Gastrocnemius medialis (tissue), 4 donors: ENCODE measurements at regions not wholly inside any gene's neighbourhood (a gene's known extent, or its start where the extent isn't known, plus 50 kb on each side); places are given as distances from the start of the nearest gene placed in this dataset.

Experiments
- ATAC-seq, 2 donors: fragments of 150-250 bp; one replicate each; pipeline ENCODE4 v1.9.1; 2016
- DNase-seq, 2 donors: peaks; one replicate each; pipeline ENCODE4 v3.0.0-alpha.2; 2019
- H3K27ac ChIP-seq, 4 donors: fragments of 200-600 bp; sonication (generic); 1 replicate in 1 of 4; 2 replicates in 3 of 4; pipeline ENCODE4 v1.5.1; 2016 to 2018; ENCODE audit warnings: mild to moderate bottlenecking in 2 of 4, moderate library complexity in 1 of 4
- H3K27me3 ChIP-seq, 3 donors: fragments of 200-600 bp; sonication (generic) in 2 of 3; 1 replicate in 1 of 3; 2 replicates in 2 of 3; pipeline versions ENCODE4 v1.5.1 to v1.6.0; 2016 to 2019; ENCODE audit warnings: mild to moderate bottlenecking in 1 of 3, moderate library complexity in 1 of 3
- H3K36me3 ChIP-seq, 2 donors: fragments of 200-600 bp; sonication (generic) in 1 of 2; one replicate each; pipeline ENCODE4 v1.5.1; 2017 to 2018
- H3K4me1 ChIP-seq, 2 donors: fragments of 200-600 bp; sonication (generic) in 1 of 2; one replicate each; pipeline ENCODE4 v1.5.1; 2016 to 2017; ENCODE audit warnings: mild to moderate bottlenecking in 2 of 2
- H3K4me3 ChIP-seq, 4 donors: fragments of 200-600 bp; sonication (generic) in 3 of 4; 1 replicate in 1 of 4; 2 replicates in 3 of 4; pipeline ENCODE4 v1.5.1; 2016 to 2019; ENCODE audit warnings: mild to moderate bottlenecking in 2 of 4
- H3K9me3 ChIP-seq, 3 donors: fragments of 200-600 bp; sonication (generic) in 2 of 3; 1 replicate in 1 of 3; 2 replicates in 2 of 3; pipeline ENCODE4 v1.5.1; 2016 to 2019
- CTCF ChIP-seq, 5 experiments: fragments of 450-650 bp in 3 of 5; fragments of 200-600 bp in 2 of 5; sonication (generic) in 2 of 5; IDR thresholded peaks in 4 of 5; conservative IDR thresholded peaks in 1 of 5; 1 replicate in 4 of 5; 2 replicates in 1 of 5; pipeline ENCODE4 v1.5.1; 2016 to 2019; ENCODE audit warnings: antibody characterized with exemption in 5 of 5, mild to moderate bottlenecking in 3 of 5, moderate library complexity in 3 of 5
- POLR2A ChIP-seq, 2 donors: fragments of 450-650 bp; IDR thresholded peaks; one replicate each; pipeline ENCODE4 v1.6.1; 2017; ENCODE audit warnings: antibody characterized with exemption in 2 of 2, mild to moderate bottlenecking in 2 of 2, moderate library complexity in 2 of 2
- in situ Hi-C, 4 donors: fragments of 200-750 bp; cut with MboI; loops; one replicate each; pipeline versions ENCODE4 v1.15.0 to v1.8.0; 2017; ENCODE audit warnings: low sequenced_read_pairs in 4 of 4
- intact Hi-C: fragments of 100-400 bp; cut with DNase I; formaldehyde crosslinking; loops from one replicate; pipeline ENCODE4 v1.15.1; 2023; ENCODE audit warnings: low total_unique reads

- intact Hi-C loops, result loop anchor here (5.0 kb wide), 1 partner anchor 72 kb away; no protein-coding TSS in a partner anchor
- ATAC-seq, result peak in 1 of 2 donors; percentile 69
- no peak for TF ChIP-seq CTCF (IDR thresholded peaks at IDR 0.05 in 4 of 5, conservative IDR thresholded peaks at IDR 0.05 in 1 of 5)
- no peak for TF ChIP-seq POLR2A (IDR thresholded peaks at IDR 0.05)
Observed at GRCh38 chr2:179344280-179344964, 79.8 kb upstream of the SESTD1 start.

GRCh38 chr2:179343945-179344279, 79.3 kb upstream of the SESTD1 start:
- DNase-seq (no peak), ATAC-seq (no peak)
- intact Hi-C loops (loop anchor here (5.0 kb wide), 1 partner anchor 72 kb away; no protein-coding TSS in a partner anchor), in situ Hi-C loops (loop anchor here in 2 of 4 donors (10.0 to 25.0 kb wide), 2 partner anchors 79 to 132 kb away; partner anchors contain the start of gene SESTD1 (in 1 of the 2))
- H3K27me3 ChIP-seq, result no peaks in the 10 kb centered on the region
- H3K27ac ChIP-seq, result peak overlapping the region in 3 of 4 donors; percentile 41 to 55 (median 51)
- H3K36me3 ChIP-seq, result no peaks in the 10 kb centered on the region
- H3K9me3 ChIP-seq, result no peaks in the 10 kb centered on the region
- H3K4me3 ChIP-seq, result no peak overlapping the region
- H3K4me1 ChIP-seq, result peaks cover 12% of the 10 kb centered on the region in 2 donors
- TF ChIP-seq CTCF (IDR thresholded peaks at IDR 0.05 in 4 of 5, conservative IDR thresholded peaks at IDR 0.05 in 1 of 5), result no peak
- no peak for TF ChIP-seq POLR2A (IDR thresholded peaks at IDR 0.05)

More at GRCh38 chr2:179344280-179344964, 79.8 kb upstream of the SESTD1 start:
- DNase-seq, result no peak
- in situ Hi-C loops, result loop anchor here in 2 of 4 donors (10.0 to 25.0 kb wide), 2 partner anchors 80 to 132 kb away; partner anchors contain the start of gene SESTD1 (in 1 of the 2)
- Histone ChIP-seq H3K27ac (peak overlapping the region; percentile 27 to 55 (median 46)), H3K36me3 (no peaks in the 10 kb centered on the region), H3K27me3 (no peaks in the 10 kb centered on the region), H3K9me3 (no peaks in the 10 kb centered on the region), H3K4me1 (peaks cover 12 to 17% of the 10 kb centered on the region in 2 donors), H3K4me3 (no peak overlapping the region)

- H3K36me3 ChIP-seq, result no peaks in the 10 kb centered on the region
- no peak for TF ChIP-seq POLR2A (IDR thresholded peaks at IDR 0.05)
- TF ChIP-seq CTCF (IDR thresholded peaks at IDR 0.05 in 4 of 5, conservative IDR thresholded peaks at IDR 0.05 in 1 of 5), result no peak
- no peak overlapping the region for H3K27ac ChIP-seq
- H3K27me3 ChIP-seq, result no peaks in the 10 kb centered on the region
- H3K9me3 ChIP-seq, result no peaks in the 10 kb centered on the region
- peaks cover 12% of the 10 kb centered on the region in 2 donors for H3K4me1 ChIP-seq
- intact Hi-C loops (loop anchor here (5.0 kb wide), 1 partner anchor 69 kb away; no protein-coding TSS in a partner anchor), in situ Hi-C loops (loop anchor here in 2 of 4 donors (10.0 to 25.0 kb wide), 2 partner anchors 77 to 129 kb away; partner anchors contain the start of gene SESTD1 (in 1 of the 2))
- H3K4me3 ChIP-seq, result no peak overlapping the region
- ATAC-seq (no peak), DNase-seq (no peak)
Observed at GRCh38 chr2:179341152-179341866, 76.7 kb upstream of the SESTD1 start.

GRCh38 chr2:179340678-179341077, 76.0 kb upstream of the SESTD1 start:
- DNase-seq (no peak), ATAC-seq (peak in 1 of 2 donors; percentile 35)
- H3K9me3 ChIP-seq, result no peaks in the 10 kb centered on the region
- H3K4me3 ChIP-seq, result no peak overlapping the region
- no peaks in the 10 kb centered on the region for H3K27me3 ChIP-seq
- H3K27ac ChIP-seq, result no peak overlapping the region
- peaks cover 12% of the 10 kb centered on the region in 2 donors for H3K4me1 ChIP-seq
- H3K36me3 ChIP-seq, result no peaks in the 10 kb centered on the region
- in situ Hi-C loops (loop anchor here in 2 of 4 donors (10.0 to 25.0 kb wide), 2 partner anchors 76 to 128 kb away; partner anchors contain the start of gene SESTD1 (in 1 of the 2)), intact Hi-C loops (loop anchor here (5.0 kb wide), 1 partner anchor 68 kb away; no protein-coding TSS in a partner anchor)
- TF ChIP-seq CTCF (IDR thresholded peaks at IDR 0.05 in 4 of 5, conservative IDR thresholded peaks at IDR 0.05 in 1 of 5), result no peak
- TF ChIP-seq POLR2A (IDR thresholded peaks at IDR 0.05), result no peak
